ENCODE measurements at regions not wholly inside any gene's neighbourhood (a gene's known extent, or its start where the extent isn't known, plus 50 kb on each side); places are given as distances from the start of the nearest gene placed in this dataset.
"Not testable (repeated sequence)": the region's sequence is repeated elsewhere in the genome, so short reads cannot be mapped to it uniquely, and the experiment has no call there.

DNA sequence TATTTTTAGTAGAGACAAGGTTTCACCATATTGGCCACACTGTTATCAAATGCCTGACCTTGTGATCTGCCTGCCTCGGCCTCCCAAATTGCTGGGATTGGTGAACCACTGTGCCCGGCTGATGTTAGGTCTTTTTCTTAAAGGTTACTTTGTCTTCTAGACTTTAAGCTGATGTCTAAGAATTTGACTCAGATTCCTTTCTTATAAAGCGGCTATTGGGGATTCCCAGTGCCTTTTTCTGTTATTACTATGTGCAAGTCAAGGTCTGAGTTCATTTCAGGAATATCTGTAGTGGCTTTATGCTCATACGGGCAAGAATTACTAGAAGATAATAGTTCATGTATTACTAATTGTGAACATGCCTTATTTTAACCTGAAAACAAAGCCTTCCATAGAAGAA is 102.8 kb downstream of the LAT start:
- DNase-seq, result not testable (repeated sequence)

DNA sequence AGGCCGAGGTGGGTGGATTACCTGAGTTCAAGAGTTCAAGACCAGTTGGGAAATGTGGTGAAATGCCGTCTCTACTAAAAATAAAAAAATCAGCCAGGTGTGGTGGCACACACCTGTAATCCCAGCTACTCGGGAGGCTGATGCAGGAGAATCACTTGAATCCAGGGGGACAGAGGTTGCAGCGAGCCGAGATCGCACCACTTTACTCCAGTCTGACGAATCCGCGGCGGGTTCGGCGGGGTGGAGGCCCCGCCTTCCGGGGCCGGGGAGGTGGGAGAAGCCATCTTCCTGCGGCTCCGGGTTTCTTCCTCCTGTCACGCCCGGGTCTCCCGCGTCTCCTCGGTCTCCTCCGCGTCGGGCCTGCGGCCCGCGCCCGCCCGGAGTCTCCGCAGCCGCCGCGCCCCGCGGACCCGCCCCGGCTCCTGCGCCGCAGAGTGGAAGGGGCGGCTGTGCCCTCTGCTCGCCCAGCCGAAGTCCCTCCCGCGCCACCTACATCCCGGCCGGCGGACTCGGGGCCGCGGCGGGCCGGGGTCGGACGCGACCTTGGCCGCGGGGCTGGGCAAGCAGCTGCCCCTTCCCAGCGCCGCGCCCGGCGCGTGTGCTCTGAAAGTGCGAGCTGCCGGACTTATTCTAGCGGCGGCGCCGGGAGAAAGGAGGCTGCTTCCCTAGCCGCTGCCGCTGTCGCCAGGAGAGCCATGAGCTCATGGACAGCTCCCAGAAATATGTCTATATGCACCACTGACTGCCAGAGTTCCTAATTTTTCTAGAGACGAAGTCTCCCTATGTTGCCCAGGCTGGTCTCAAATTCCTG is 97.2 kb downstream of the LAT start:
- DNase-seq, result peak; percentile 45

- peak; percentile 28 for DNase-seq
Measured at GRCh38 chr16:29074554-29075402, 89.9 kb downstream of the LAT start.

- not testable (repeated sequence) for DNase-seq
Measured at GRCh38 chr16:29062235-29062634, 77.4 kb downstream of the LAT start.

GRCh38 chr16:29061467-29061921 is 76.6 kb downstream of the LAT start:
- DNase-seq, result not testable (repeated sequence)

DNA sequence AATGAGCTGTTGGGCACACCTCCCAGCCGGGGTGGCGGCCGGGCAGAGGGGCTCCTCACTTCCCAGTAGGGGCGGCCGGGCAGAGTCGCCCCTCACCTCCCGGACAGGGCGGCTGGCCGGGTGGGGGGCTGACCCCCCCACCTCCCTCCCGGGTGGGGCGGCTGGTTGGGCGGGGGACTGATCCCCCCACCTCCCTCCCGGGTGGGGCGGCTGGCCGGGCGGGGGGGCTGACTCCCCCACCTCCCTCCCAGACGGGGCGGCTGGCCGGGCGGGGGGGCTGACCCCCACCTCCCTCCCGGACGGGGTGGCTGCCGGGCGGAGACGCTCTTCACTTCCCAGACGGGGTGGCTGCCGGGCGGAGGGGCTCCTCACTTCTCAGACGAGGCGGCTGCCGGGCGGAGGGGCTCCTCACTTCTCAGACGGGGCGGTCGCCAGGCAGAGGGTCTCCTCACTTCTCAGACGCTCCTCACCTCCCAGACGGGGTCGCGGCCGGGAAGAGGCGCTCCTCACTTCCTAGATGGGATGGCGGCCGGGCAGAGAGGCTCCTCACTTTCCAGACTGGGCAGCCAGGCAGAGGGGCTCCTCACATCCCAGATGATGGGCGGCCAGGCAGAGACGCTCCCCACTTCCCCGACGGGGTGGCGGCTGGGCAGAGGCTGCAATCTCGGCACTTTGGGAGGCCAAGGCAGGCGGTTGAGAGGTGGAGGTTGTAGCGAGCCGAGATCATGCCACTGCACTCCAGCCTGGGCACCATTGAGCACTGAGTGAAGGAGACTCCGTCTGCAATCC is 75.4 kb downstream of the LAT start:
- not testable (repeated sequence) for DNase-seq

DNA sequence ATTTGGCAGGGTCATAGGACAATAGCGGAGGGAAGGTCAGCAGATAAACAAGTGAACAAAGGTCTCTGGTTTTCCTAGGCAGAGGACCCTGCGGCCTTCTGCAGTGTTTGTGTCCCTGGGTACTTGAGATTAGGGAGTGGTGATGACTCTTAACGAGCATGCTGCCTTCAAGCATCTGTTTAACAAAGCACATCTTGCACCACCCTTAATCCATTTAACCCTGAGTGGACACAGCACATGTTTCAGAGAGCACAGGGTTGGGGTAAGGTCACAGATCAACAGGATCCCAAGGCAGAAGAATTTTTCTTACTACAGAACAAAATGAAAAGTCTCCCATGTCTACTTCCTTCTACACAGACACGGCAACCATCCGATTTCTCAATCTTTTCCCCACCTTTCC is 74.7 kb downstream of the LAT start:
- not testable (repeated sequence) for DNase-seq

Measured in activated CD8-positive, alpha-beta memory T cell treated with anti-CD3 and anti-CD28 coated beads, Interleukin-2, amount 50 U/mL, for 4 hours (primary cell).